SK-N-SH (cell line): ENCODE measurements at regions not wholly inside any gene's neighbourhood (a gene's known extent, or its start where the extent isn't known, plus 50 kb on each side); places are given as distances from the start of the nearest gene placed in this dataset.

ENCODE experiments used
- CTCF ChIA-PET: fragments of 300-600, 350-600 bp; formaldehyde crosslinking; extraction: SDS; loops from one replicate; lab custom pipeline; 2021; lab: Yijun Ruan, JAX
- POLR2A ChIA-PET: fragments of 350-600 bp; sonication (Branson Sonifier 250); formaldehyde crosslinking; extraction: SDS; loops from one replicate; lab custom pipeline; 2020; ENCODE audit warnings: antibody characterized with exemption, inconsistent platforms; lab: Yijun Ruan, JAX
- DNase-seq: peaks from one replicate; pipeline ENCODE4 v3.0.0; 2012
- H2AFZ ChIP-seq: fragments of 200-600 bp; sonication (generic); 2 replicates; pipeline ENCODE4 v1.8.1; 2016; ENCODE audit warnings: antibody characterized with exemption, mild to moderate bottlenecking, low read depth
- H3F3A ChIP-seq: fragments of 200-600 bp; sonication (generic); replicated peaks from 2 replicates; pipeline ENCODE3; 2016; ENCODE audit warnings: antibody characterized with exemption, mild to moderate bottlenecking; ENCODE audit not compliant: insufficient read depth
- H3K27ac ChIP-seq, 2 experiments: fragments of 200-500 bp in 1 of 2; fragments of 200-600 bp in 1 of 2; sonication (Bioruptor generic) in 1 of 2; sonication (generic), shearing (Covaris generic) in 1 of 2; 2 replicates each; pipeline versions ENCODE4 v1.5.1 to v1.6.1; 2014 to 2016; ENCODE audit warnings: low read depth in 2 of 2, inconsistent platforms in 1 of 2, low read length in 1 of 2, mild to moderate bottlenecking in 1 of 2, mixed read lengths in 1 of 2
- H3K27me3 ChIP-seq: fragments of 200-600 bp; sonication (generic), shearing (Covaris generic); 2 replicates; pipeline ENCODE4 v1.6.1; 2016; ENCODE audit warnings: mixed run types; ENCODE audit not compliant: insufficient read depth
- H3K36me3 ChIP-seq, 2 experiments: fragments of 200-500 bp in 1 of 2; fragments of 200-600 bp in 1 of 2; sonication (Bioruptor generic) in 1 of 2; sonication (generic) in 1 of 2; replicated peaks in 1 of 2; 2 replicates each; pipeline versions ENCODE3 to v1.5.1; 2014 to 2016; ENCODE audit warnings: low read length in 1 of 2, mild to moderate bottlenecking in 1 of 2; ENCODE audit not compliant: insufficient read depth in 2 of 2, control insufficient read depth in 1 of 2
- H3K4me1 ChIP-seq, 2 experiments: fragments of 200-500 bp in 1 of 2; fragments of 200-600 bp in 1 of 2; sonication (Bioruptor generic) in 1 of 2; sonication (generic), shearing (Covaris generic) in 1 of 2; 2 replicates each; pipeline versions ENCODE4 v1.5.1 to v1.6.1; 2014 to 2016; ENCODE audit warnings: low read depth in 1 of 2, low read length in 1 of 2, mixed run types in 1 of 2; ENCODE audit not compliant: insufficient read depth in 2 of 2, control insufficient read depth in 1 of 2
- H3K4me2 ChIP-seq: fragments of 200-600 bp; sonication (generic), shearing (Covaris generic); 2 replicates; pipeline ENCODE4 v1.6.1; 2017; ENCODE audit warnings: mixed run types
- H3K4me3 ChIP-seq, 2 experiments: fragments of 200-500 bp in 1 of 2; fragments of 200-600 bp in 1 of 2; sonication (Bioruptor generic) in 1 of 2; sonication (generic), shearing (Covaris generic) in 1 of 2; 2 replicates each; pipeline versions ENCODE4 v1.5.1 to v1.8.1; 2014 to 2016; ENCODE audit warnings: low read depth in 2 of 2, inconsistent platforms in 1 of 2, low read length in 1 of 2, mild to moderate bottlenecking in 1 of 2, mixed read lengths in 1 of 2, moderate library complexity in 1 of 2
- H3K79me2 ChIP-seq: fragments of 200-600 bp; sonication (generic); 2 replicates; pipeline ENCODE4 v1.8.1; 2017; ENCODE audit warnings: mild to moderate bottlenecking; ENCODE audit not compliant: insufficient read depth
- H3K9ac ChIP-seq: fragments of 200-600 bp; sonication (generic); 2 replicates; pipeline ENCODE4 v1.6.1; 2017; ENCODE audit warnings: mixed run types
- H3K9me2 ChIP-seq: fragments of 200-600 bp; sonication (generic); 2 replicates; pipeline ENCODE4 v1.6.1; 2017; ENCODE audit warnings: mixed run types
- H3K9me3 ChIP-seq: fragments of 200-600 bp; sonication (generic); 2 replicates; pipeline ENCODE4 v1.6.1; 2017; ENCODE audit warnings: mixed run types, mild to moderate bottlenecking, moderate library complexity
- H4K20me1 ChIP-seq: fragments of 200-600 bp; sonication (generic); 2 replicates; pipeline ENCODE4 v1.6.1; 2017; ENCODE audit warnings: mild to moderate bottlenecking, mixed run types; ENCODE audit not compliant: insufficient read depth
- CHD2 ChIP-seq: fragments of 150-350 bp; IDR thresholded peaks from 2 replicates; pipeline ENCODE4 v1.6.1; 2018; ENCODE audit warnings: low read length; ENCODE audit not compliant: partially characterized antibody
- EZH2phosphoT487 ChIP-seq: fragments of 200-600 bp; sonication (generic); IDR thresholded peaks from 2 replicates; pipeline ENCODE4 v1.6.1; 2017; ENCODE audit warnings: low read depth, mixed run types, mild to moderate bottlenecking, antibody characterized with exemption, moderate library complexity, borderline replicate concordance
- MEF2A ChIP-seq: IDR thresholded peaks from 2 replicates; pipeline ENCODE4 v1.4.0; 2012; ENCODE audit warnings: low read depth, borderline replicate concordance
- NFIC ChIP-seq: IDR thresholded peaks from 2 replicates; pipeline ENCODE4 v1.4.0; 2012; ENCODE audit warnings: borderline replicate concordance
- POLR2AphosphoS5 ChIP-seq: IDR thresholded peaks from 2 replicates; pipeline ENCODE4 v1.6.1; 2012; ENCODE audit warnings: low read depth, low read length
- RFX5 ChIP-seq: IDR thresholded peaks from 2 replicates; pipeline ENCODE4 v1.6.1; 2012; ENCODE audit warnings: mild to moderate bottlenecking, improper control_type of control experiment, low read length
- SMC3 ChIP-seq: IDR thresholded peaks from 2 replicates; pipeline ENCODE4 v1.6.1; 2012; ENCODE audit warnings: low read depth, low read length, improper control_type of control experiment
- TAF1 ChIP-seq: IDR thresholded peaks from 2 replicates; pipeline ENCODE4 v1.6.1; 2012; ENCODE audit warnings: low read depth, mild to moderate bottlenecking, low read length, moderate library complexity, borderline replicate concordance
- WGBS: methylation state at CpG from one replicate; pipeline ENCODE4 v1.1.6; 2017; ENCODE audit warnings: low lambda C conversion rate; 5-methylcytosine and 5-hydroxymethylcytosine counted together
- TF ChIP-seq, protein P1 (sequence below): fragments of 150-350 bp; IDR thresholded peaks from 2 replicates; pipeline ENCODE4 v1.6.1; 2017; ENCODE audit warnings: antibody characterized with exemption, low read length, low read depth, borderline replicate concordance
- TF ChIP-seq, protein P2 (sequence below): IDR thresholded peaks from 2 replicates; pipeline ENCODE4 v1.4.0; 2012; ENCODE audit warnings: low read depth, borderline replicate concordance
- TF ChIP-seq, protein P3 (sequence below): fragments of 200-600 bp; sonication (generic); IDR thresholded peaks from 2 replicates; pipeline ENCODE4 v1.6.1; 2017; ENCODE audit warnings: antibody characterized with exemption, mild to moderate bottlenecking, moderate library complexity
- TF ChIP-seq, protein P4 (sequence below): IDR thresholded peaks from 2 replicates; pipeline ENCODE4; 2012
- TF ChIP-seq, protein P5 (sequence below): IDR thresholded peaks from 2 replicates; pipeline ENCODE4 v1.4.0; 2012; ENCODE audit warnings: low read depth, borderline replicate concordance
- TF ChIP-seq, protein P6 (sequence below): IDR thresholded peaks from 2 replicates; pipeline ENCODE4 v1.4.0; 2012; ENCODE audit warnings: low read depth

DNA sequence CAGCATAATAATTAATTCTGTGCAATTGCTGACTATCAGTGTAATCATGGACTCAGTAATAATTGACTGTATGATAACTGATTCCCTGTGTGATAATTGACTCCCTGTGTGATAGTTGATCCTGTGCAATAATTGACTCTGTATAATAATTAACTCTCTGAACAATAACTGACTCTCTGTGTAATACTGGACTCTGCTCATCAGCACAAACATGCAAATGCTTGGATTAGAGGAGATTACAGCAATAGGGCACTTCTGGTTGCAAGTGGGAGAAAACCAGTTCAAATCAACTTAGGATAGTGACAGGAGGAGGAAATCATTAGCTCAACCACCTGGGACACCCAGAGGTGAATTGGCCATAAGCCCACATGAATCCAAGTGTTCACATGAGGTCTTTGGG lies 582.1 kb downstream of the RBFOX1 start:
- no peaks in the 10 kb centered on the region for H3K27me3 ChIP-seq
- no peaks in the 10 kb centered on the region for H4K20me1 ChIP-seq
- H3K4me3 ChIP-seq = no peak overlapping the region
- no peak overlapping the region for H3K9ac ChIP-seq
- no peaks in the 10 kb centered on the region for H3F3A ChIP-seq
- DNase-seq = no peak
- no peak overlapping the region for H3K4me2 ChIP-seq
- no peaks in the 10 kb centered on the region for H3K36me3 ChIP-seq
- H3K27ac ChIP-seq = no peak overlapping the region
- TF ChIP-seq TAF1 (no peak), MEF2A (no peak), POLR2AphosphoS5 (no peak), SMC3 (no peak), EZH2phosphoT487 (no peak)
- TF ChIP-seq, protein P1, sequence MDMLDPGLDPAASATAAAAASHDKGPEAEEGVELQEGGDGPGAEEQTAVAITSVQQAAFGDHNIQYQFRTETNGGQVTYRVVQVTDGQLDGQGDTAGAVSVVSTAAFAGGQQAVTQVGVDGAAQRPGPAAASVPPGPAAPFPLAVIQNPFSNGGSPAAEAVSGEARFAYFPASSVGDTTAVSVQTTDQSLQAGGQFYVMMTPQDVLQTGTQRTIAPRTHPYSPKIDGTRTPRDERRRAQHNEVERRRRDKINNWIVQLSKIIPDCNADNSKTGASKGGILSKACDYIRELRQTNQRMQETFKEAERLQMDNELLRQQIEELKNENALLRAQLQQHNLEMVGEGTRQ = no peak
- TF ChIP-seq, protein P2, sequence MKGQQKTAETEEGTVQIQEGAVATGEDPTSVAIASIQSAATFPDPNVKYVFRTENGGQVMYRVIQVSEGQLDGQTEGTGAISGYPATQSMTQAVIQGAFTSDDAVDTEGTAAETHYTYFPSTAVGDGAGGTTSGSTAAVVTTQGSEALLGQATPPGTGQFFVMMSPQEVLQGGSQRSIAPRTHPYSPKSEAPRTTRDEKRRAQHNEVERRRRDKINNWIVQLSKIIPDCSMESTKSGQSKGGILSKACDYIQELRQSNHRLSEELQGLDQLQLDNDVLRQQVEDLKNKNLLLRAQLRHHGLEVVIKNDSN = no peak
- TF ChIP-seq, protein P3, sequence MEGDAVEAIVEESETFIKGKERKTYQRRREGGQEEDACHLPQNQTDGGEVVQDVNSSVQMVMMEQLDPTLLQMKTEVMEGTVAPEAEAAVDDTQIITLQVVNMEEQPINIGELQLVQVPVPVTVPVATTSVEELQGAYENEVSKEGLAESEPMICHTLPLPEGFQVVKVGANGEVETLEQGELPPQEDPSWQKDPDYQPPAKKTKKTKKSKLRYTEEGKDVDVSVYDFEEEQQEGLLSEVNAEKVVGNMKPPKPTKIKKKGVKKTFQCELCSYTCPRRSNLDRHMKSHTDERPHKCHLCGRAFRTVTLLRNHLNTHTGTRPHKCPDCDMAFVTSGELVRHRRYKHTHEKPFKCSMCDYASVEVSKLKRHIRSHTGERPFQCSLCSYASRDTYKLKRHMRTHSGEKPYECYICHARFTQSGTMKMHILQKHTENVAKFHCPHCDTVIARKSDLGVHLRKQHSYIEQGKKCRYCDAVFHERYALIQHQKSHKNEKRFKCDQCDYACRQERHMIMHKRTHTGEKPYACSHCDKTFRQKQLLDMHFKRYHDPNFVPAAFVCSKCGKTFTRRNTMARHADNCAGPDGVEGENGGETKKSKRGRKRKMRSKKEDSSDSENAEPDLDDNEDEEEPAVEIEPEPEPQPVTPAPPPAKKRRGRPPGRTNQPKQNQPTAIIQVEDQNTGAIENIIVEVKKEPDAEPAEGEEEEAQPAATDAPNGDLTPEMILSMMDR = no peak
- TF ChIP-seq, protein P4, sequence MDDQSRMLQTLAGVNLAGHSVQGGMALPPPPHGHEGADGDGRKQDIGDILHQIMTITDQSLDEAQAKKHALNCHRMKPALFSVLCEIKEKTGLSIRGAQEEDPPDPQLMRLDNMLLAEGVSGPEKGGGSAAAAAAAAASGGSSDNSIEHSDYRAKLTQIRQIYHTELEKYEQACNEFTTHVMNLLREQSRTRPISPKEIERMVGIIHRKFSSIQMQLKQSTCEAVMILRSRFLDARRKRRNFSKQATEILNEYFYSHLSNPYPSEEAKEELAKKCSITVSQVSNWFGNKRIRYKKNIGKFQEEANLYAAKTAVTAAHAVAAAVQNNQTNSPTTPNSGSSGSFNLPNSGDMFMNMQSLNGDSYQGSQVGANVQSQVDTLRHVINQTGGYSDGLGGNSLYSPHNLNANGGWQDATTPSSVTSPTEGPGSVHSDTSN = no peak
- TF ChIP-seq, all 33 proteins: peak for 0
- H3K9me2 ChIP-seq = no peaks in the 10 kb centered on the region
- no peaks in the 10 kb centered on the region for H3K9me3 ChIP-seq
- POLR2A ChIA-PET = no interaction called here
- no peaks in the 10 kb centered on the region for H3K4me1 ChIP-seq
- no peaks in the 10 kb centered on the region for H3K79me2 ChIP-seq
- no peak overlapping the region for H2AFZ ChIP-seq
- CTCF ChIA-PET = no interaction called here

DNA sequence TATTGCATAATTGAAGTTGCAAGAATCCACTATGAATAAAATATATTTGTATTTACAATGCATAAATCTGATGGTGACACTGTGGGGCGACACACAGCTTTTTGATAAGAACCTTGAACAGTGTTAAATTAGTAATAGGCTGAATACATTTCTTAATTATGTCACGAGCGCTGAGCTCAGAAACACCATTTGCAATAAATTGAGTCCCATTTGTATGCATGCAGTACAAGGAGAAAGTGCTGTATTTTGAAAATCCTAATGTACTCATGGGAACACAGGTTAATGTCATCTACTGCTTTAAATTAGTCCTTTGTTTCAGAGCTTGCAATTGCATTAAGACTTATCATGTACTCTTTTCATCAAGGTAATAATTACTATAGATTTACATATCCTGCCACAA lies 579.5 kb downstream of the RBFOX1 start:
- Histone ChIP-seq H3K4me2 (no peak overlapping the region), H2AFZ (no peak overlapping the region), H3K9me3 (no peaks in the 10 kb centered on the region), H3K9ac (no peak overlapping the region), H4K20me1 (no peaks in the 10 kb centered on the region), H3K36me3 (no peaks in the 10 kb centered on the region), H3K27ac (no peak overlapping the region), H3K27me3 (no peaks in the 10 kb centered on the region), H3K9me2 (no peaks in the 10 kb centered on the region), H3K79me2 (no peaks in the 10 kb centered on the region), H3F3A (no peaks in the 10 kb centered on the region), H3K4me3 (no peak overlapping the region), H3K4me1 (no peaks in the 10 kb centered on the region)
- POLR2A ChIA-PET = no interaction called here
- no peak for DNase-seq
- TF ChIP-seq RFX5 (no peak), NFIC (no peak), CHD2 (no peak)
- TF ChIP-seq, protein P5, sequence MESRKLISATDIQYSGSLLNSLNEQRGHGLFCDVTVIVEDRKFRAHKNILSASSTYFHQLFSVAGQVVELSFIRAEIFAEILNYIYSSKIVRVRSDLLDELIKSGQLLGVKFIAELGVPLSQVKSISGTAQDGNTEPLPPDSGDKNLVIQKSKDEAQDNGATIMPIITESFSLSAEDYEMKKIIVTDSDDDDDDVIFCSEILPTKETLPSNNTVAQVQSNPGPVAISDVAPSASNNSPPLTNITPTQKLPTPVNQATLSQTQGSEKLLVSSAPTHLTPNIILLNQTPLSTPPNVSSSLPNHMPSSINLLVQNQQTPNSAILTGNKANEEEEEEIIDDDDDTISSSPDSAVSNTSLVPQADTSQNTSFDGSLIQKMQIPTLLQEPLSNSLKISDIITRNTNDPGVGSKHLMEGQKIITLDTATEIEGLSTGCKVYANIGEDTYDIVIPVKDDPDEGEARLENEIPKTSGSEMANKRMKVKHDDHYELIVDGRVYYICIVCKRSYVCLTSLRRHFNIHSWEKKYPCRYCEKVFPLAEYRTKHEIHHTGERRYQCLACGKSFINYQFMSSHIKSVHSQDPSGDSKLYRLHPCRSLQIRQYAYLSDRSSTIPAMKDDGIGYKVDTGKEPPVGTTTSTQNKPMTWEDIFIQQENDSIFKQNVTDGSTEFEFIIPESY = no peak
- TF ChIP-seq, protein P6, sequence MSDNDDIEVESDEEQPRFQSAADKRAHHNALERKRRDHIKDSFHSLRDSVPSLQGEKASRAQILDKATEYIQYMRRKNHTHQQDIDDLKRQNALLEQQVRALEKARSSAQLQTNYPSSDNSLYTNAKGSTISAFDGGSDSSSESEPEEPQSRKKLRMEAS = no peak
- CTCF ChIA-PET = no interaction called here
- WGBS = 27% methylated on average over 3 of the region's 3 CpGs
